HG03139 (cell line): ENCODE measurements at regions not wholly inside any gene's neighbourhood (a gene's known extent, or its start where the extent isn't known, plus 50 kb on each side); places are given as distances from the start of the nearest gene placed in this dataset.
"Not testable (repeated sequence)": the region's sequence is repeated elsewhere in the genome, so short reads cannot be mapped to it uniquely, and the experiment has no call there.

ENCODE experiments used
- ATAC-seq: cut with Tn5 transposase; IDR thresholded peaks from one replicate; pipeline ENCODE4 v1.9.1; 2021; ENCODE audit not compliant: unreplicated experiment

- ATAC-seq: no peak
Observed at GRCh38 chr13:72657379-72657778, 70.0 kb downstream of the MZT1 start.

GRCh38 chr13:72656357-72656756 lies 71.1 kb downstream of the MZT1 start:
- no peak for ATAC-seq

GRCh38 chr13:72653506-72653905 lies 73.9 kb downstream of the MZT1 start:
- no peak for ATAC-seq

GRCh38 chr13:72652681-72653080 lies 74.7 kb downstream of the MZT1 start:
- ATAC-seq: no peak

- no peak for ATAC-seq
Observed at GRCh38 chr13:72651144-72651543, 76.3 kb downstream of the MZT1 start.

- ATAC-seq: no peak
Observed at GRCh38 chr13:72650051-72650700, 77.3 kb downstream of the MZT1 start.

- no peak for ATAC-seq
Observed at GRCh38 chr13:72648513-72649065, 78.8 kb downstream of the MZT1 start.

GRCh38 chr13:72647422-72647821 lies 80.0 kb downstream of the MZT1 start:
- no peak for ATAC-seq

GRCh38 chr13:72645521-72645920 lies 81.9 kb downstream of the MZT1 start:
- ATAC-seq: no peak

- ATAC-seq: no peak
Observed at GRCh38 chr13:72643311-72643989, 84.0 kb downstream of the MZT1 start.

GRCh38 chr13:72639377-72639776 lies 88.1 kb downstream of the MZT1 start:
- ATAC-seq: no peak

GRCh38 chr13:72638059-72638815 lies 89.2 kb downstream of the MZT1 start:
- no peak for ATAC-seq

- ATAC-seq: no peak
Observed at GRCh38 chr13:72637561-72637960, 89.9 kb downstream of the MZT1 start.

GRCh38 chr13:72634859-72635258 lies 92.6 kb downstream of the MZT1 start:
- no peak for ATAC-seq

GRCh38 chr13:72622546-72622945 lies 104.9 kb downstream of the MZT1 start:
- ATAC-seq: no peak

GRCh38 chr13:72620874-72621273 lies 106.6 kb downstream of the MZT1 start:
- no peak for ATAC-seq

- no peak for ATAC-seq
Observed at GRCh38 chr13:72617951-72618350, 109.5 kb downstream of the MZT1 start.

GRCh38 chr13:72617186-72617585 lies 110.2 kb downstream of the MZT1 start:
- no peak for ATAC-seq

- not testable (repeated sequence) for ATAC-seq
Observed at GRCh38 chr13:72610251-72610891, 117.1 kb downstream of the MZT1 start.

GRCh38 chr13:72599178-72599743 lies 128.2 kb downstream of the MZT1 start:
- ATAC-seq: no peak
